Activated CD8-positive, alpha-beta memory T cell treated with anti-CD3 and anti-CD28 coated beads, Interleukin-2, amount 10 ng/mL, durations not matched to agents 7 days and 5 days (primary cell): ENCODE measurements at regions not wholly inside any gene's neighbourhood (a gene's known extent, or its start where the extent isn't known, plus 50 kb on each side); places are given as distances from the start of the nearest gene placed in this dataset.

Source experiments
- ATAC-seq: fragments of 150-1000 bp; cut with Tn5 transposase; one replicate; pipeline ENCODE4 v1.10.0; 2021; ENCODE audit warnings: moderate library complexity
- CTCF ChIA-PET: fragments of 350-600 bp; sonication (Branson Sonifier 250); formaldehyde crosslinking; loops from one replicate; lab custom pipeline; 2021; ENCODE audit warnings: antibody characterized with exemption; lab: Charles Lee
- DNase-seq: peaks from one replicate; pipeline ENCODE4 v3.0.0-alpha.2; 2020
- H3K27ac Mint-ChIP-seq: one replicate; pipeline ENCODE4 v1.8.0; 2021; ENCODE audit warnings: mild to moderate bottlenecking, mixed read lengths
- H3K27me3 Mint-ChIP-seq: one replicate; pipeline ENCODE4 v1.8.0; 2021; ENCODE audit warnings: mixed read lengths
- H3K36me3 Mint-ChIP-seq: one replicate; pipeline ENCODE4 v1.8.0; 2021; ENCODE audit warnings: mild to moderate bottlenecking, mixed read lengths
- H3K4me1 Mint-ChIP-seq: one replicate; pipeline ENCODE4 v1.8.0; 2021; ENCODE audit warnings: mixed read lengths
- H3K4me3 Mint-ChIP-seq: one replicate; pipeline ENCODE4 v1.8.0; 2021; ENCODE audit warnings: mild to moderate bottlenecking, moderate library complexity, mixed read lengths
- H3K9me3 Mint-ChIP-seq: one replicate; pipeline ENCODE4 v1.8.0; 2022; ENCODE audit warnings: low read depth, mixed read lengths

- H3K27ac Mint-ChIP-seq, result no peak overlapping the region
- CTCF ChIA-PET, result no interaction called here
- no peaks in the 10 kb centered on the region for H3K4me1 Mint-ChIP-seq
- no peaks in the 10 kb centered on the region for H3K27me3 Mint-ChIP-seq
- H3K9me3 Mint-ChIP-seq, result peaks cover 1% of the 10 kb centered on the region
- H3K4me3 Mint-ChIP-seq, result no peak overlapping the region
- no peak for DNase-seq
- ATAC-seq, result no peak
- H3K36me3 Mint-ChIP-seq, result no peaks in the 10 kb centered on the region
Observed at GRCh38 chr3:98967758-98968157, 66.3 kb upstream of the DCBLD2 start.

- no peaks in the 10 kb centered on the region for H3K4me1 Mint-ChIP-seq
- H3K9me3 Mint-ChIP-seq, result no peaks in the 10 kb centered on the region
- no peaks in the 10 kb centered on the region for H3K27me3 Mint-ChIP-seq
- H3K36me3 Mint-ChIP-seq, result no peaks in the 10 kb centered on the region
- ATAC-seq, result no peak
- DNase-seq, result no peak
- H3K27ac Mint-ChIP-seq, result no peak overlapping the region
- no peak overlapping the region for H3K4me3 Mint-ChIP-seq
- CTCF ChIA-PET, result no interaction called here
Observed at GRCh38 chr3:98966862-98967546, 65.5 kb upstream of the DCBLD2 start.

- CTCF ChIA-PET, result no interaction called here
- no peak for DNase-seq
- no peaks in the 10 kb centered on the region for H3K36me3 Mint-ChIP-seq
- no peak for ATAC-seq
- H3K4me1 Mint-ChIP-seq, result no peaks in the 10 kb centered on the region
- no peaks in the 10 kb centered on the region for H3K9me3 Mint-ChIP-seq
- no peak overlapping the region for H3K27ac Mint-ChIP-seq
- no peaks in the 10 kb centered on the region for H3K27me3 Mint-ChIP-seq
- H3K4me3 Mint-ChIP-seq, result no peak overlapping the region
Observed at GRCh38 chr3:98966434-98966833, 64.9 kb upstream of the DCBLD2 start.

- CTCF ChIA-PET, result no interaction called here
- H3K9me3 Mint-ChIP-seq, result no peaks in the 10 kb centered on the region
- no peaks in the 10 kb centered on the region for H3K4me1 Mint-ChIP-seq
Observed at GRCh38 chr3:98964784-98965183, 63.3 kb upstream of the DCBLD2 start.

GRCh38 chr3:98963546-98963945, 62.1 kb upstream of the DCBLD2 start:
- H3K4me1 Mint-ChIP-seq, result no peaks in the 10 kb centered on the region
- H3K4me3 Mint-ChIP-seq, result no peak overlapping the region
- CTCF ChIA-PET, result no interaction called here
- no peaks in the 10 kb centered on the region for H3K9me3 Mint-ChIP-seq
- ATAC-seq (no peak), DNase-seq (no peak)
- H3K27me3 Mint-ChIP-seq, result no peaks in the 10 kb centered on the region
- no peaks in the 10 kb centered on the region for H3K36me3 Mint-ChIP-seq
- H3K27ac Mint-ChIP-seq, result no peak overlapping the region

More at GRCh38 chr3:98964784-98965183, 63.3 kb upstream of the DCBLD2 start:
- Mint-ChIP-seq H3K27me3 (no peaks in the 10 kb centered on the region), H3K27ac (no peak overlapping the region), H3K36me3 (no peaks in the 10 kb centered on the region), H3K4me3 (no peak overlapping the region)
- no peak for ATAC-seq
- no peak for DNase-seq

- no peaks in the 10 kb centered on the region for H3K9me3 Mint-ChIP-seq
- H3K36me3 Mint-ChIP-seq, result no peaks in the 10 kb centered on the region
- H3K27me3 Mint-ChIP-seq, result no peaks in the 10 kb centered on the region
- no peaks in the 10 kb centered on the region for H3K4me1 Mint-ChIP-seq
- no peak for ATAC-seq
- H3K4me3 Mint-ChIP-seq, result no peak overlapping the region
- no peak for DNase-seq
- H3K27ac Mint-ChIP-seq, result no peak overlapping the region
- CTCF ChIA-PET, result no interaction called here
Observed at GRCh38 chr3:98962951-98963350, 61.5 kb upstream of the DCBLD2 start.

- ATAC-seq, result no peak
Observed at GRCh38 chr3:98962189-98962930, 60.9 kb upstream of the DCBLD2 start.

GRCh38 chr3:98961161-98962155, 60.0 kb upstream of the DCBLD2 start:
- H3K27me3 Mint-ChIP-seq, result no peaks in the 10 kb centered on the region
- no peaks in the 10 kb centered on the region for H3K4me1 Mint-ChIP-seq
- no peak overlapping the region for H3K27ac Mint-ChIP-seq
- CTCF ChIA-PET, result no interaction called here
- H3K4me3 Mint-ChIP-seq, result no peak overlapping the region
- ATAC-seq (no peak), DNase-seq (no peak)
- no peaks in the 10 kb centered on the region for H3K36me3 Mint-ChIP-seq
- no peaks in the 10 kb centered on the region for H3K9me3 Mint-ChIP-seq

More at GRCh38 chr3:98962189-98962930, 60.9 kb upstream of the DCBLD2 start:
- H3K36me3 Mint-ChIP-seq, result no peaks in the 10 kb centered on the region
- no peaks in the 10 kb centered on the region for H3K9me3 Mint-ChIP-seq
- DNase-seq, result no peak
- H3K4me3 Mint-ChIP-seq, result no peak overlapping the region
- H3K27me3 Mint-ChIP-seq, result no peaks in the 10 kb centered on the region
- CTCF ChIA-PET, result no interaction called here
- H3K27ac Mint-ChIP-seq, result no peak overlapping the region
- no peaks in the 10 kb centered on the region for H3K4me1 Mint-ChIP-seq

GRCh38 chr3:98957681-98958080, 56.2 kb upstream of the DCBLD2 start:
- Mint-ChIP-seq H3K27ac (no peak overlapping the region), H3K4me3 (no peak overlapping the region), H3K4me1 (no peaks in the 10 kb centered on the region), H3K9me3 (no peaks in the 10 kb centered on the region), H3K27me3 (no peaks in the 10 kb centered on the region), H3K36me3 (no peaks in the 10 kb centered on the region)
- CTCF ChIA-PET, result no interaction called here
- no peak for DNase-seq
- no peak for ATAC-seq

- DNase-seq (no peak), ATAC-seq (no peak)
- Mint-ChIP-seq H3K27me3 (no peaks in the 10 kb centered on the region), H3K9me3 (no peaks in the 10 kb centered on the region), H3K36me3 (no peaks in the 10 kb centered on the region), H3K27ac (no peak overlapping the region), H3K4me3 (no peak overlapping the region), H3K4me1 (no peaks in the 10 kb centered on the region)
- CTCF ChIA-PET, result no interaction called here
Observed at GRCh38 chr3:98956008-98956407, 54.5 kb upstream of the DCBLD2 start.

GRCh38 chr3:98954791-98955604, 53.5 kb upstream of the DCBLD2 start:
- DNase-seq, result no peak
- Mint-ChIP-seq H3K27me3 (no peaks in the 10 kb centered on the region), H3K4me3 (no peak overlapping the region), H3K4me1 (no peaks in the 10 kb centered on the region), H3K27ac (no peak overlapping the region), H3K36me3 (no peaks in the 10 kb centered on the region), H3K9me3 (no peaks in the 10 kb centered on the region)
- CTCF ChIA-PET, result no interaction called here
- no peak for ATAC-seq

- H3K4me3 Mint-ChIP-seq, result no peak overlapping the region
- H3K4me1 Mint-ChIP-seq, result no peaks in the 10 kb centered on the region
- H3K9me3 Mint-ChIP-seq, result no peaks in the 10 kb centered on the region
- DNase-seq (no peak), ATAC-seq (no peak)
- H3K27ac Mint-ChIP-seq, result no peak overlapping the region
- no peaks in the 10 kb centered on the region for H3K36me3 Mint-ChIP-seq
- CTCF ChIA-PET, result no interaction called here
- no peaks in the 10 kb centered on the region for H3K27me3 Mint-ChIP-seq
Observed at GRCh38 chr3:98954242-98954641, 52.7 kb upstream of the DCBLD2 start.

- ATAC-seq (no peak), DNase-seq (no peak)
- Mint-ChIP-seq H3K27me3 (no peaks in the 10 kb centered on the region), H3K36me3 (no peaks in the 10 kb centered on the region), H3K4me1 (no peaks in the 10 kb centered on the region), H3K4me3 (no peak overlapping the region), H3K27ac (no peak overlapping the region), H3K9me3 (no peaks in the 10 kb centered on the region)
- CTCF ChIA-PET, result no interaction called here
Observed at GRCh38 chr3:98952404-98952803, 50.9 kb upstream of the DCBLD2 start.
